RWPE2 (cell line): ENCODE measurements at regions not wholly inside any gene's neighbourhood (a gene's known extent, or its start where the extent isn't known, plus 50 kb on each side); places are given as distances from the start of the nearest gene placed in this dataset.
A peak's percentile ranks its signal among the peaks of the same experiment; 100 is the strongest.
"Not testable (repeated sequence)": the region's sequence is repeated elsewhere in the genome, so short reads cannot be mapped to it uniquely, and the experiment has no call there.

ENCODE experiments used
- ATAC-seq: fragments of 200-7000 bp; cut with Tn5 transposase; 3 replicates; pipeline ENCODE4 v1.9.1; 2021; ENCODE audit warnings: low read depth
- DNase-seq: peaks from one replicate; pipeline ENCODE4 v3.0.0-alpha.2; 2020; ENCODE audit warnings: low spot score
- H3K27ac ChIP-seq: fragments of 450-650 bp; 2 replicates; pipeline ENCODE4 v1.5.1; 2017; ENCODE audit warnings: mild to moderate bottlenecking; ENCODE audit not compliant: poor library complexity, severe bottlenecking
- H3K27me3 ChIP-seq: fragments of 250-450 bp; sonication (Bioruptor Pico); 2 replicates; pipeline ENCODE4 v1.5.1; 2021; ENCODE audit warnings: mild to moderate bottlenecking, moderate library complexity; ENCODE audit not compliant: insufficient read depth, poor library complexity, severe bottlenecking
- H3K36me3 ChIP-seq: fragments of 250-450 bp; sonication (Bioruptor Pico); 2 replicates; pipeline ENCODE4 v1.5.1; 2020; ENCODE audit warnings: low read depth, mild to moderate bottlenecking, moderate library complexity
- H3K4me1 ChIP-seq: fragments of 250-450 bp; sonication (Bioruptor Pico); 2 replicates; pipeline ENCODE4 v1.5.1; 2021; ENCODE audit warnings: mild to moderate bottlenecking, moderate library complexity; ENCODE audit not compliant: insufficient read depth, poor library complexity, severe bottlenecking
- H3K4me3 ChIP-seq: fragments of 250-450 bp; sonication (Bioruptor Pico); 2 replicates; pipeline ENCODE4 v1.5.1; 2021; ENCODE audit warnings: mild to moderate bottlenecking, moderate library complexity; ENCODE audit not compliant: severe bottlenecking
- H3K9me3 ChIP-seq: fragments of 250-450 bp; sonication (Bioruptor Pico); 2 replicates; pipeline ENCODE4 v1.5.1; 2021; ENCODE audit warnings: mild to moderate bottlenecking, moderate library complexity; ENCODE audit not compliant: severe bottlenecking
- CTCF ChIP-seq: fragments of 450-650 bp; IDR thresholded peaks from one replicate; pipeline ENCODE4 v1.5.1; 2017; ENCODE audit warnings: mild to moderate bottlenecking, moderate library complexity; ENCODE audit not compliant: poor library complexity, severe bottlenecking

DNA sequence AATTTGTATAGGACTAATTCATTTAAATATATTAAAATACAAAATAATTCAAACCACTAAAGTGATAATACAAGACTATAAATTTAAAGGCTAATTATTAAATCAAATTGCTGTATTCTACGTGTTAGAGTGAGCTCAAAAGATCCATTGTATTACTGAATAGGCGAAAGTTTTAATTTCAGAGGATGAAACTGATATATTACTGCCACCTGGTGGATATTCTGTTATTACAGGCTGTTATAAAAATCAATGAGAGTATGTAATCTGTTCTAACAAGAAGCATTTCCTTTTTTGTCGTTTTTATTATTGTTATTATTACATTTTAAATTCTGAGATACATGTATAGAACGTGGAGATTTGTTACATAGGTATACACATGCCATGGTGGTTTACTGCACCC is 1239.6 kb upstream of the USP9Y start:
- DNase-seq, H3K27me3 ChIP-seq, H3K36me3 ChIP-seq, H3K4me3 ChIP-seq, ATAC-seq, H3K9me3 ChIP-seq, H3K4me1 ChIP-seq, H3K27ac ChIP-seq: not testable (repeated sequence)
- peak; percentile 45 for TF ChIP-seq CTCF

- not testable (repeated sequence) for DNase-seq, H3K27me3 ChIP-seq, H3K27ac ChIP-seq, H3K4me3 ChIP-seq, ATAC-seq, H3K36me3 ChIP-seq, H3K4me1 ChIP-seq, H3K9me3 ChIP-seq
- TF ChIP-seq CTCF: peak; percentile 43
Observed at GRCh38 chrY:11466778-11467177, 1234.3 kb upstream of the USP9Y start.
